MM.1S (cell line): ENCODE measurements at regions not wholly inside any gene's neighbourhood (a gene's known extent, or its start where the extent isn't known, plus 50 kb on each side); places are given as distances from the start of the nearest gene placed in this dataset.

Source experiments
- DNase-seq: peaks from one replicate; pipeline ENCODE4 v3.0.0-alpha.2; 2015
- H2AFZ ChIP-seq: fragments of 300-600 bp; sonication (generic); 2 replicates; pipeline ENCODE4 v1.6.0; 2016; ENCODE audit warnings: antibody characterized with exemption, low read length
- H3F3A ChIP-seq: fragments of 300-600 bp; sonication (generic); 2 replicates; pipeline ENCODE4 v1.6.1; 2016; ENCODE audit warnings: mild to moderate bottlenecking, antibody characterized with exemption, low read length, moderate library complexity, mixed read lengths; ENCODE audit not compliant: insufficient read depth
- H3K27ac ChIP-seq: fragments of 300-600 bp; sonication (generic); 2 replicates; pipeline ENCODE4 v1.5.1; 2016; ENCODE audit warnings: mild to moderate bottlenecking, low read length
- H3K27me3 ChIP-seq: fragments of 300-600 bp; sonication (generic); replicated peaks from 2 replicates; pipeline ENCODE4 v1.6.0; 2016; ENCODE audit warnings: low read length; ENCODE audit not compliant: insufficient read depth
- H3K36me3 ChIP-seq: fragments of 300-600 bp; sonication (generic); replicated peaks from 2 replicates; pipeline ENCODE4 v1.6.1; 2016; ENCODE audit warnings: mild to moderate bottlenecking, low read length, mixed read lengths; ENCODE audit not compliant: insufficient read depth
- H3K4me1 ChIP-seq: fragments of 300-600 bp; sonication (generic); 2 replicates; pipeline ENCODE4 v1.6.1; 2016; ENCODE audit warnings: low read length, mixed read lengths
- H3K4me2 ChIP-seq: fragments of 300-600 bp; sonication (generic); 2 replicates; pipeline ENCODE4 v1.6.0; 2016; ENCODE audit warnings: low read depth, low read length
- H3K4me3 ChIP-seq: fragments of 300-600 bp; sonication (generic); 2 replicates; pipeline ENCODE4 v1.5.1; 2016; ENCODE audit warnings: low read length, mixed read lengths
- H3K79me2 ChIP-seq: fragments of 300-600 bp; sonication (generic); 2 replicates; pipeline ENCODE4 v1.6.1; 2016; ENCODE audit warnings: mixed run types, low read length, mixed read lengths
- H3K9ac ChIP-seq: fragments of 300-600 bp; sonication (generic); 2 replicates; pipeline ENCODE4 v1.6.1; 2016; ENCODE audit warnings: low read length, mixed read lengths
- H3K9me2 ChIP-seq: fragments of 300-600 bp; sonication (generic); replicated peaks from 2 replicates; pipeline ENCODE4 v1.6.1; 2016; ENCODE audit warnings: mild to moderate bottlenecking, low read length, mixed read lengths; ENCODE audit not compliant: insufficient read depth
- H3K9me3 ChIP-seq: fragments of 300-600 bp; sonication (generic); replicated peaks from 2 replicates; pipeline ENCODE4 v1.6.1; 2016; ENCODE audit warnings: mild to moderate bottlenecking, low read length, mixed read lengths; ENCODE audit not compliant: insufficient read depth
- H4K20me1 ChIP-seq: fragments of 300-600 bp; sonication (generic); 2 replicates; pipeline ENCODE4 v1.6.1; 2016; ENCODE audit warnings: mild to moderate bottlenecking, low read length, moderate library complexity, mixed read lengths; ENCODE audit not compliant: insufficient read depth
- CTCF ChIP-seq: fragments of 300-600 bp; sonication (generic); IDR thresholded peaks from 2 replicates; pipeline ENCODE4 v1.5.1; 2016; ENCODE audit warnings: antibody characterized with exemption, low read length, mixed read lengths
- EZH2 ChIP-seq: fragments of 300-600 bp; sonication (generic); optimal IDR thresholded peaks from 2 replicates; pipeline ENCODE3; 2017; ENCODE audit warnings: low read depth, mild to moderate bottlenecking, antibody characterized with exemption, low read length, mixed read lengths
- EZH2phosphoT487 ChIP-seq: fragments of 300-600 bp; sonication (generic); IDR thresholded peaks from 2 replicates; pipeline ENCODE4 v1.6.1; 2018; ENCODE audit warnings: antibody characterized with exemption, low read length

GRCh38 chrX:40284852-40285251 is 187.1 kb upstream of the BCOR start:
- Histone ChIP-seq H3F3A (no peaks in the 10 kb centered on the region), H3K27me3 (no peaks in the 10 kb centered on the region), H3K4me3 (no peak overlapping the region), H3K79me2 (no peaks in the 10 kb centered on the region), H4K20me1 (no peaks in the 10 kb centered on the region), H3K4me1 (no peaks in the 10 kb centered on the region), H3K4me2 (no peak overlapping the region), H3K9me3 (no peaks in the 10 kb centered on the region), H3K36me3 (no peaks in the 10 kb centered on the region), H3K9me2 (no peaks in the 10 kb centered on the region), H3K9ac (no peak overlapping the region), H2AFZ (no peak overlapping the region), H3K27ac (no peak overlapping the region)
- no peak for DNase-seq
- TF ChIP-seq EZH2phosphoT487 (no peak), CTCF (no peak), EZH2 (no peak)

DNA sequence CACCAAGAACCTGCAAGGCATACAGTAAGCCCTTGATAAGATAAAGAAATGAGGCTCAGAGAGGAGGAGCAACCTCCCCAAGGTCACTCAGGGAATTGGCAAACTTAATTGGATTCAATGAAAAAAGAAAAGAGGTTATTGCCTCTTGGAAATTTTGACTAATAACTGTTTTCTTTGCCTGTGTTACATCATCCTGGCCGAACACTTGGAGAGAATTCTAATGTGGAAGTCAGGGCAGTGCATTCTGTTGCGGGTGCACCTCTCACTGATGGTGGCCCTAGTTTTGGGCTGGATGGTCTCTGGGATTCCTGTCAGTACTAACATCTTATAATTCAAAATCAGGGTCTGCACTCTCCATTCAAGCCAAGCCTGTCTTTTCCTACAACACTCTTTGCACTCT is 186.2 kb upstream of the BCOR start:
- H3K27me3 ChIP-seq: no peaks in the 10 kb centered on the region
- H4K20me1 ChIP-seq: no peaks in the 10 kb centered on the region
- H3K79me2 ChIP-seq: no peaks in the 10 kb centered on the region
- H3K27ac ChIP-seq: no peak overlapping the region
- no peak overlapping the region for H3K4me2 ChIP-seq
- no peaks in the 10 kb centered on the region for H3K36me3 ChIP-seq
- no peak for DNase-seq
- no peaks in the 10 kb centered on the region for H3K9me2 ChIP-seq
- no peak overlapping the region for H3K9ac ChIP-seq
- no peaks in the 10 kb centered on the region for H3K4me1 ChIP-seq
- H3F3A ChIP-seq: no peaks in the 10 kb centered on the region
- TF ChIP-seq EZH2 (no peak), EZH2phosphoT487 (no peak), CTCF (no peak)
- no peaks in the 10 kb centered on the region for H3K9me3 ChIP-seq
- no peak overlapping the region for H3K4me3 ChIP-seq
- H2AFZ ChIP-seq: no peak overlapping the region

DNA sequence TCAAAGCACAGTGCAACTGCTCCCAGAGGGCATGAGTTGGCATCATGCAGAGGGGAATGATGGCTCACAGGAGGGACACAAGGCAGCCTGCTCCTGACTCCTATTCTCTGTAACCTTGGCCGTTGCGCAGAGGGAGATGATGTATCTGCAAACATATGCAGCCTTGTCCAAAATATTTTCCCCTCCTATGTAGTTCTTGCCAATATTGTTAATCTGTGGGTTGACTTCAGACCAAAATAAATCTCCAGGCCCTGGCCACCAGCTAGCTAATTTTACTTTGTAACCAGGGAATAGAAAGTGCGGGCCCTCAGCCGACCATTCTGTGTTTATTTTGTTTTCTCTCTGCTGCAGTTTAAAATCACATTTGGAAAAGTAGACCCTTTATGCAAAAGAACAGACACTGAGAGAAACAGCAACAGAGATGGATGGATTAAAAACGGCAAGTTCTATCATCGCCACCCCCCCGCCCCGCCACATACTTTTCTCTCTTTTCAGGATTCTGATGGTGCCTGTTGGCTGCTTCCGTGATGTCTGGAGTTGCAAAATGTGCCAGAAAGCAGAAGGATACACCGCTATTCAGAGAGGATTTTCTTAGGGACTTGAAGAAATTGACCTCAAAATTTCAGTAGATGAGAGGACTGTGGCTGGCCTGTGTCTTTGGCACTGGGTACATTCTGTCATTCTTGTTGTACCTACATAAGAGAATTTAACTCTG is 185.3 kb upstream of the BCOR start:
- no peaks in the 10 kb centered on the region for H3F3A ChIP-seq
- H3K36me3 ChIP-seq: no peaks in the 10 kb centered on the region

More for the DNA sequence above, 185.3 kb upstream of the BCOR start:
- no peak overlapping the region for H3K9ac ChIP-seq
- H3K4me3 ChIP-seq: no peak overlapping the region
- no peak for DNase-seq
- no peaks in the 10 kb centered on the region for H3K4me1 ChIP-seq
- no peaks in the 10 kb centered on the region for H3K79me2 ChIP-seq
- no peaks in the 10 kb centered on the region for H3K9me3 ChIP-seq
- no peak overlapping the region for H2AFZ ChIP-seq
- no peaks in the 10 kb centered on the region for H4K20me1 ChIP-seq
- H3K27ac ChIP-seq: no peak overlapping the region
- TF ChIP-seq CTCF (no peak), EZH2 (no peak), EZH2phosphoT487 (no peak)
- no peaks in the 10 kb centered on the region for H3K9me2 ChIP-seq
- H3K27me3 ChIP-seq: no peaks in the 10 kb centered on the region
- H3K4me2 ChIP-seq: no peak overlapping the region
